ENCODE measurements at regions not wholly inside any gene's neighbourhood (a gene's known extent, or its start where the extent isn't known, plus 50 kb on each side); places are given as distances from the start of the nearest gene placed in this dataset.

- no peak overlapping the region for H4K91ac ChIP-seq (replicated peaks; ENCODE audit: insufficient read length, low read length)
- peaks cover 0 to 3% (median 0%) of the 10 kb centered on the region in 4 experiments; a peak in 4 of 7 replicates for H3K4me1 ChIP-seq (replicated peaks in 1 of 4; ENCODE audit: control insufficient read depth in 3 of 4, insufficient read depth in 4 of 4, low read length in 3 of 4)
- H3K79me2 ChIP-seq (ENCODE audit: control insufficient read depth in 1 of 2, insufficient read depth in 2 of 2, low read length in 2 of 2) = no peaks in the 10 kb centered on the region
- H4K5ac ChIP-seq (ENCODE audit: insufficient read length, low read depth, low read length) = no peak overlapping the region
- H3K79me1 ChIP-seq (ENCODE audit: low read depth, low read length) = no peaks in the 10 kb centered on the region
- H2BK15ac ChIP-seq (ENCODE audit: low read length) = no peak overlapping the region
- no peak overlapping the region for H2BK12ac ChIP-seq (ENCODE audit: low read depth, low read length)
- no peak overlapping the region for H2BK5ac ChIP-seq (ENCODE audit: low read depth, low read length)
- ChIA-PET CTCF (ENCODE audit: partially characterized antibody) (interaction anchor here (0.7 to 9.5 kb wide), 12 partner anchors 12 to 358 kb away, joined by 3 to 125 read pairs (median 5); no protein-coding TSS in a partner anchor), POLR2A (ENCODE audit: partially characterized antibody) (no interaction called here)
- no peaks in the 10 kb centered on the region for H3K27me3 ChIP-seq (replicated peaks in 1 of 4; ENCODE audit: control insufficient read depth in 3 of 4, extremely low read depth in 1 of 4, insufficient read depth in 3 of 4, low read length in 3 of 4)
- H2BK120ac ChIP-seq (replicated peaks; ENCODE audit: low read depth, low read length) = no peak overlapping the region
- no peak for DNase-seq (ENCODE audit: low read depth in 1 of 2, low spot score in 2 of 2)
- no peak overlapping the region for H3K14ac ChIP-seq (ENCODE audit: insufficient read length)
- WGBS, 2 experiments (ENCODE audit: extremely low coverage in 1 of 2, insufficient coverage in 1 of 2, insufficient read length in 1 of 2, insufficient replicate concordance in 2 of 2, low coverage in 1 of 2, low lambda C conversion rate in 2 of 2, missing lambda C conversion rate in 1 of 2) = 87% methylated on average over 11 of the region's 11 CpGs; no CpG with 5 or more reads in 1 of the 2 experiments
- no peak overlapping the region for H4K8ac ChIP-seq (ENCODE audit: extremely low read depth, insufficient read depth, low read length)
- no peak overlapping the region for H3K18ac ChIP-seq (ENCODE audit: extremely low read depth, low read length)
- no peak overlapping the region for H2AK5ac ChIP-seq (ENCODE audit: low read depth, low read length)
- FAIRE-seq = no peak
- no peak overlapping the region for H3K9ac ChIP-seq (replicated peaks in 1 of 4; ENCODE audit: extremely low read depth in 1 of 4, low read depth in 3 of 4, low read length in 3 of 4)
- H3K56ac ChIP-seq (replicated peaks; ENCODE audit: insufficient read length, low read depth, low read length) = no peak overlapping the region
- no peak overlapping the region for H3K4ac ChIP-seq (replicated peaks; ENCODE audit: insufficient read length, low read depth, low read length)
- H2AFZ ChIP-seq (ENCODE audit: low read length) = no peak overlapping the region
- no peaks in the 10 kb centered on the region for H4K20me1 ChIP-seq (replicated peaks in 1 of 2; ENCODE audit: control insufficient read depth in 1 of 2, insufficient read depth in 2 of 2, low read length in 2 of 2)
- no peak overlapping the region for H3K27ac ChIP-seq (ENCODE audit: low read depth, low read length)
- no peak overlapping the region for H3K4me3 ChIP-seq (ENCODE audit: extremely low read depth in 1 of 4, insufficient read depth in 2 of 4, low read depth in 3 of 4, low read length in 4 of 4)
- H3K23me2 ChIP-seq (ENCODE audit: low read depth, low read length) = no peaks in the 10 kb centered on the region
- no peaks in the 10 kb centered on the region for H3K36me3 ChIP-seq (ENCODE audit: control insufficient read depth in 2 of 4, insufficient read depth in 4 of 4, low read length in 3 of 4)
- no peaks in the 10 kb centered on the region for H3K9me3 ChIP-seq (ENCODE audit: insufficient read depth in 2 of 2, low read depth in 1 of 2, low read length in 1 of 2)
- H3K23ac ChIP-seq (ENCODE audit: insufficient read length) = no peak overlapping the region
- no peak overlapping the region for H3K4me2 ChIP-seq (ENCODE audit: insufficient read depth in 1 of 2, low read depth in 2 of 2, low read length in 2 of 2)
- no peak overlapping the region for H2BK20ac ChIP-seq (ENCODE audit: low read length)
- TF ChIP-seq BACH1 (IDR thresholded peaks at IDR 0.05; ENCODE audit: low read length) = no peak
- TF ChIP-seq TEAD4 (IDR thresholded peaks at IDR 0.05; ENCODE audit: low read depth, low read length) = no peak
- no peak for TF ChIP-seq RFX5 (IDR thresholded peaks at IDR 0.05; ENCODE audit: borderline replicate concordance, low read depth, low read length)
- TF ChIP-seq CREB1 (IDR thresholded peaks at IDR 0.05) = no peak
- no peak for TF ChIP-seq CTBP2 (IDR thresholded peaks at IDR 0.05; ENCODE audit: borderline replicate concordance, insufficient read depth, insufficient read length, low read length)
- TF ChIP-seq TBP (IDR thresholded peaks at IDR 0.05; ENCODE audit: low read depth, low read length) = no peak
- TF ChIP-seq JUND (IDR thresholded peaks at IDR 0.05; ENCODE audit: low read length) = no peak
- TF ChIP-seq KDM5A (IDR thresholded peaks at IDR 0.05; ENCODE audit: low read length) = no peak
- no peak for TF ChIP-seq ATF3 (IDR thresholded peaks at IDR 0.05; ENCODE audit: insufficient read depth, low read depth, low read length)
- no peak for TF ChIP-seq BRCA1 (IDR thresholded peaks at IDR 0.05; ENCODE audit: low read depth, low read length)
- TF ChIP-seq JUN (IDR thresholded peaks at IDR 0.05; ENCODE audit: low read depth, low read length) = no peak
- no peak for TF ChIP-seq RBBP5 (IDR thresholded peaks at IDR 0.05; ENCODE audit: borderline replicate concordance, low read depth, low read length)
- no peak for TF ChIP-seq TAF1 (IDR thresholded peaks at IDR 0.05; ENCODE audit: low read depth, low read length)
- no peak for TF ChIP-seq NANOG (IDR thresholded peaks at IDR 0.05; ENCODE audit: insufficient read depth, low read depth, low read length, poor library complexity, severe bottlenecking)
These were observed 122.6 kb upstream of the SMAD3 start for GRCh38 chr15:66942649-66943390.
